ENCODE measurements at regions not wholly inside any gene's neighbourhood (a gene's known extent, or its start where the extent isn't known, plus 50 kb on each side); places are given as distances from the start of the nearest gene placed in this dataset.

DNA sequence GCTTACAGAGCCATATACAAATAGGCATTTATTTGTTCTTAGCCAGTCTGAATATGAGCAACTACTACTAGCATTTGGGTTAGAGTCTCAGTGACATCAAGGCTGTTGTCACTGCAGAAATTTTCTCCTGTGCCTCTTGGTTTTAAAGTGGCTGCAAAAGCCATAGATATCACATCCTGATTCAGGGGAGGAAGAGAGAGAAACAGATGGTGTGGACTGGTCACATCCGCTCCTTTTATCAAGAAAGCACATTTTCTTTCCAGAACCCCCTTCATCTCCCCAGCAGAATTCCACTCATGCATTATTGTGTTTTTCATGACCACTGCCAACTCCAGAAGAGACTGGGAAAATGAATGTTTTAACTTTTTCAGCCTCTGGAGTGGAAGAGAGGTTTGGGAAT lies 69.8 kb downstream of the PTTG1 start:
- no peak overlapping the region for H3K56ac ChIP-seq (ENCODE audit: extremely low read depth, insufficient read depth, low read length)
- no peak overlapping the region for H3K4ac ChIP-seq (ENCODE audit: low read depth, low read length)
- DNase-seq (no peak), ATAC-seq (ENCODE audit: low read depth) (no peak)
- H3K18ac ChIP-seq (ENCODE audit: low read depth, low read length) = no peak overlapping the region
- no peak overlapping the region for H2AFZ ChIP-seq (replicated peaks; ENCODE audit: low read length, poor library complexity)
- H3K9ac ChIP-seq (ENCODE audit: low read depth, low read length) = no peak overlapping the region
- in situ Hi-C loops (cut with MboI; ENCODE audit: low sequenced_read_pairs) (no loop called here), intact Hi-C loops (cut with micrococcal nuclease) (no loop called here), dilution Hi-C loops (cut with HindIII; ENCODE audit: low sequenced_read_pairs, unreplicated experiment) (no loop called here)
- ChIA-PET CTCF (no interaction called here), POLR2A (ENCODE audit: unreplicated experiment) (no interaction called here)
- H2BK120ac ChIP-seq (ENCODE audit: low read depth, low read length) = no peak overlapping the region
- no peak overlapping the region for H2AK9ac ChIP-seq (replicated peaks; ENCODE audit: low read depth, low read length, poor library complexity)
- H3K79me1 ChIP-seq (ENCODE audit: low read depth in 1 of 2, low read length in 2 of 2) = no peaks in the 10 kb centered on the region
- H4K5ac ChIP-seq (ENCODE audit: low read depth, low read length) = no peak overlapping the region
- H3K9me3 ChIP-seq (ENCODE audit: control insufficient read depth, insufficient read depth, low read length) = no peaks in the 10 kb centered on the region
- WGBS, 2 experiments (ENCODE audit: extremely low coverage in 2 of 2, insufficient read length in 1 of 2) = no CpG with 5 or more reads among the region's 1 CpG
- H3K4me3 ChIP-seq (ENCODE audit: insufficient read depth, low read depth, low read length) = no peak overlapping the region
- no TSS peak for BruUV-seq (replicated peaks)
- H4K91ac ChIP-seq (ENCODE audit: insufficient read depth, low read depth, low read length) = no peak overlapping the region
- no peaks in the 10 kb centered on the region for H3K9me1 ChIP-seq (ENCODE audit: insufficient read depth, low read length)
- H4K20me1 ChIP-seq (ENCODE audit: insufficient read depth, low read length) = no peaks in the 10 kb centered on the region
- TF ChIP-seq SMC3 (IDR thresholded peaks at IDR 0.05; ENCODE audit: low read depth, low read length) (no peak), POLR2A (IDR thresholded peaks at IDR 0.05; ENCODE audit: low read depth, low read length) (no peak), MXI1 (IDR thresholded peaks at IDR 0.05; ENCODE audit: borderline replicate concordance, low read depth, low read length) (no peak)
- TF ChIP-seq, protein P1, sequence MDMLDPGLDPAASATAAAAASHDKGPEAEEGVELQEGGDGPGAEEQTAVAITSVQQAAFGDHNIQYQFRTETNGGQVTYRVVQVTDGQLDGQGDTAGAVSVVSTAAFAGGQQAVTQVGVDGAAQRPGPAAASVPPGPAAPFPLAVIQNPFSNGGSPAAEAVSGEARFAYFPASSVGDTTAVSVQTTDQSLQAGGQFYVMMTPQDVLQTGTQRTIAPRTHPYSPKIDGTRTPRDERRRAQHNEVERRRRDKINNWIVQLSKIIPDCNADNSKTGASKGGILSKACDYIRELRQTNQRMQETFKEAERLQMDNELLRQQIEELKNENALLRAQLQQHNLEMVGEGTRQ (IDR thresholded peaks at IDR 0.05; ENCODE audit: low read depth, low read length) = no peak
- TF ChIP-seq, protein P2, sequence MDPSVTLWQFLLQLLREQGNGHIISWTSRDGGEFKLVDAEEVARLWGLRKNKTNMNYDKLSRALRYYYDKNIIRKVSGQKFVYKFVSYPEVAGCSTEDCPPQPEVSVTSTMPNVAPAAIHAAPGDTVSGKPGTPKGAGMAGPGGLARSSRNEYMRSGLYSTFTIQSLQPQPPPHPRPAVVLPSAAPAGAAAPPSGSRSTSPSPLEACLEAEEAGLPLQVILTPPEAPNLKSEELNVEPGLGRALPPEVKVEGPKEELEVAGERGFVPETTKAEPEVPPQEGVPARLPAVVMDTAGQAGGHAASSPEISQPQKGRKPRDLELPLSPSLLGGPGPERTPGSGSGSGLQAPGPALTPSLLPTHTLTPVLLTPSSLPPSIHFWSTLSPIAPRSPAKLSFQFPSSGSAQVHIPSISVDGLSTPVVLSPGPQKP (IDR thresholded peaks at IDR 0.05; ENCODE audit: borderline replicate concordance, low read depth, low read length) = no peak
- no peak overlapping the region for H2BK5ac ChIP-seq (ENCODE audit: low read depth, low read length, poor library complexity, severe bottlenecking)
- no peaks in the 10 kb centered on the region for H3K36me3 ChIP-seq (ENCODE audit: control insufficient read depth, insufficient read depth, low read length)
- no peak overlapping the region for H3K27ac ChIP-seq (ENCODE audit: insufficient read depth, low read length)
- H4K8ac ChIP-seq (ENCODE audit: low read depth in 2 of 2, low read length in 2 of 2) = no peak overlapping the region
- no peak overlapping the region for H2BK20ac ChIP-seq (ENCODE audit: low read depth, low read length)
- no peak overlapping the region for H3K23ac ChIP-seq (ENCODE audit: low read depth, low read length)
- H3K27me3 ChIP-seq (ENCODE audit: control insufficient read depth, insufficient read depth, low read length) = peaks cover 16% of the 10 kb centered on the region
- H3K14ac ChIP-seq (replicated peaks; ENCODE audit: low read depth, low read length) = no peak overlapping the region
- H2AK5ac ChIP-seq (ENCODE audit: low read depth, low read length) = no peak overlapping the region
- H2BK15ac ChIP-seq (ENCODE audit: low read depth, low read length) = no peak overlapping the region
- H3K4me1 ChIP-seq (ENCODE audit: control insufficient read depth, insufficient read depth, low read length) = no peaks in the 10 kb centered on the region
- no peak overlapping the region for H3K4me2 ChIP-seq (ENCODE audit: low read depth, low read length)

Data from IMR-90 (cell line).